ENCODE measurements at regions not wholly inside any gene's neighbourhood (a gene's known extent, or its start where the extent isn't known, plus 50 kb on each side); places are given as distances from the start of the nearest gene placed in this dataset.
A peak's percentile ranks its signal among the peaks of the same experiment; 100 is the strongest.

- Histone ChIP-seq H3K9me3 (ENCODE audit: control insufficient read depth, insufficient read depth, low read depth, low read length) (no peaks in the 10 kb centered on the region), H3K27me3 (ENCODE audit: control insufficient read depth, insufficient read depth, low read length) (no peaks in the 10 kb centered on the region), H2AFZ (ENCODE audit: low read length) (no peak overlapping the region), H3K4me3 (replicated peaks in 1 of 4; ENCODE audit: control extremely low read depth in 1 of 4, insufficient read depth in 1 of 4, low read depth in 3 of 4, low read length in 4 of 4) (no peak overlapping the region), H4K20me1 (ENCODE audit: control insufficient read depth, extremely low read depth, insufficient read depth, low read length) (no peaks in the 10 kb centered on the region), H3K36me3 (ENCODE audit: control insufficient read depth, insufficient read depth, low read length) (no peaks in the 10 kb centered on the region), H3K9ac (ENCODE audit: insufficient read depth, low read length) (no peak overlapping the region), H3K27ac (ENCODE audit: insufficient read depth, low read length) (no peak overlapping the region), H3K4me1 (ENCODE audit: control insufficient read depth, extremely low read depth, insufficient read depth, low read length) (peaks cover 3% of the 10 kb centered on the region), H3K79me2 (ENCODE audit: control insufficient read depth, insufficient read depth, low read length) (no peaks in the 10 kb centered on the region), H3K4me2 (ENCODE audit: extremely low read depth, insufficient read depth, low read length) (no peak overlapping the region)
- TF ChIP-seq, protein P1, sequence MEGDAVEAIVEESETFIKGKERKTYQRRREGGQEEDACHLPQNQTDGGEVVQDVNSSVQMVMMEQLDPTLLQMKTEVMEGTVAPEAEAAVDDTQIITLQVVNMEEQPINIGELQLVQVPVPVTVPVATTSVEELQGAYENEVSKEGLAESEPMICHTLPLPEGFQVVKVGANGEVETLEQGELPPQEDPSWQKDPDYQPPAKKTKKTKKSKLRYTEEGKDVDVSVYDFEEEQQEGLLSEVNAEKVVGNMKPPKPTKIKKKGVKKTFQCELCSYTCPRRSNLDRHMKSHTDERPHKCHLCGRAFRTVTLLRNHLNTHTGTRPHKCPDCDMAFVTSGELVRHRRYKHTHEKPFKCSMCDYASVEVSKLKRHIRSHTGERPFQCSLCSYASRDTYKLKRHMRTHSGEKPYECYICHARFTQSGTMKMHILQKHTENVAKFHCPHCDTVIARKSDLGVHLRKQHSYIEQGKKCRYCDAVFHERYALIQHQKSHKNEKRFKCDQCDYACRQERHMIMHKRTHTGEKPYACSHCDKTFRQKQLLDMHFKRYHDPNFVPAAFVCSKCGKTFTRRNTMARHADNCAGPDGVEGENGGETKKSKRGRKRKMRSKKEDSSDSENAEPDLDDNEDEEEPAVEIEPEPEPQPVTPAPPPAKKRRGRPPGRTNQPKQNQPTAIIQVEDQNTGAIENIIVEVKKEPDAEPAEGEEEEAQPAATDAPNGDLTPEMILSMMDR (conservative IDR thresholded peaks at IDR 0.05 in 1 of 2, IDR thresholded peaks at IDR 0.05 in 1 of 2; ENCODE audit: low read depth in 1 of 2, low read length in 2 of 2) = no peak
- TF ChIP-seq EZH2 (IDR thresholded peaks at IDR 0.05; ENCODE audit: low read length, missing control alignments) = no peak
- no peak for DNase-seq (ENCODE audit: low read depth in 2 of 2)
Observed at GRCh38 chr6:12598919-12599318, 117.6 kb upstream of the PHACTR1 start.

GRCh38 chr6:12601881-12602280 is 114.7 kb upstream of the PHACTR1 start:
- Histone ChIP-seq H3K9me3 (ENCODE audit: control insufficient read depth, insufficient read depth, low read depth, low read length) (no peaks in the 10 kb centered on the region), H3K79me2 (ENCODE audit: control insufficient read depth, insufficient read depth, low read length) (no peaks in the 10 kb centered on the region), H3K4me1 (ENCODE audit: control insufficient read depth, extremely low read depth, insufficient read depth, low read length) (no peaks in the 10 kb centered on the region), H3K9ac (ENCODE audit: insufficient read depth, low read length) (no peak overlapping the region), H3K27me3 (ENCODE audit: control insufficient read depth, insufficient read depth, low read length) (no peaks in the 10 kb centered on the region), H3K36me3 (ENCODE audit: control insufficient read depth, insufficient read depth, low read length) (no peaks in the 10 kb centered on the region), H3K27ac (ENCODE audit: insufficient read depth, low read length) (no peak overlapping the region), H3K4me3 (replicated peaks in 1 of 4; ENCODE audit: control extremely low read depth in 1 of 4, insufficient read depth in 1 of 4, low read depth in 3 of 4, low read length in 4 of 4) (no peak overlapping the region), H2AFZ (ENCODE audit: low read length) (no peak overlapping the region), H4K20me1 (ENCODE audit: control insufficient read depth, extremely low read depth, insufficient read depth, low read length) (no peaks in the 10 kb centered on the region), H3K4me2 (ENCODE audit: extremely low read depth, insufficient read depth, low read length) (no peak overlapping the region)
- TF ChIP-seq EZH2 (IDR thresholded peaks at IDR 0.05; ENCODE audit: low read length, missing control alignments) = no peak
- TF ChIP-seq, protein P1 (conservative IDR thresholded peaks at IDR 0.05 in 1 of 2, IDR thresholded peaks at IDR 0.05 in 1 of 2; ENCODE audit: low read depth in 1 of 2, low read length in 2 of 2) = no peak
- no peak for DNase-seq (ENCODE audit: low read depth in 2 of 2)

DNA sequence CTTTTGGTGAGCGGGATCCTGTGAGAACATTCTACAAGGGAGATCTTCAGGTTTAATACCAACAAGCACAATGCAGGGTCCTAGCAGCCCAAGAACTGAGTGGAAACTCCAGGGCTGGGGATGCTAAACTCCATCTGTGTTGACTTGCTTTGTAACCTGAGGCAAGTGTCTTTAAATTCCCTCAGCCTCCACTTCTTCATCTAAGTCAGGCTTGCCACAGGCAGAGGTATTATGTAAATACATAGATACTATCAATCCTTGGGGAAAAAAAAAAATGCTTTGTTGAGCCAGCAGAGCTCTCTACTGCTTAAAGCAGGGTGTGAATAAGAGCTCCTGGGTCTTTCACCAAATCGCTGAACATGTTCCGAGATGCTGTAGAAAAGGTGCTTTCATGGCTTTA is 114.2 kb upstream of the PHACTR1 start:
- Histone ChIP-seq H3K4me1 (ENCODE audit: control insufficient read depth, extremely low read depth, insufficient read depth, low read length) (no peaks in the 10 kb centered on the region), H3K4me2 (ENCODE audit: extremely low read depth, insufficient read depth, low read length) (no peak overlapping the region), H3K4me3 (replicated peaks in 1 of 4; ENCODE audit: control extremely low read depth in 1 of 4, insufficient read depth in 1 of 4, low read depth in 3 of 4, low read length in 4 of 4) (no peak overlapping the region), H3K36me3 (ENCODE audit: control insufficient read depth, insufficient read depth, low read length) (no peaks in the 10 kb centered on the region), H3K79me2 (ENCODE audit: control insufficient read depth, insufficient read depth, low read length) (no peaks in the 10 kb centered on the region), H3K9ac (ENCODE audit: insufficient read depth, low read length) (no peak overlapping the region), H3K9me3 (ENCODE audit: control insufficient read depth, insufficient read depth, low read depth, low read length) (no peaks in the 10 kb centered on the region), H3K27me3 (ENCODE audit: control insufficient read depth, insufficient read depth, low read length) (no peaks in the 10 kb centered on the region), H2AFZ (ENCODE audit: low read length) (no peak overlapping the region), H3K27ac (ENCODE audit: insufficient read depth, low read length) (no peak overlapping the region), H4K20me1 (ENCODE audit: control insufficient read depth, extremely low read depth, insufficient read depth, low read length) (no peaks in the 10 kb centered on the region)
- no peak for TF ChIP-seq EZH2 (IDR thresholded peaks at IDR 0.05; ENCODE audit: low read length, missing control alignments)
- TF ChIP-seq, protein P1 (conservative IDR thresholded peaks at IDR 0.05 in 1 of 2, IDR thresholded peaks at IDR 0.05 in 1 of 2; ENCODE audit: low read depth in 1 of 2, low read length in 2 of 2) = no peak
- DNase-seq (ENCODE audit: low read depth in 2 of 2) = peak in 1 of 2 donors; percentile 16

All from fibroblast of lung (primary cell).